PFSK-1 (cell line): ENCODE measurements at regions not wholly inside any gene's neighbourhood (a gene's known extent, or its start where the extent isn't known, plus 50 kb on each side); places are given as distances from the start of the nearest gene placed in this dataset.

ENCODE experiments used
- FOXP2 ChIP-seq: optimal IDR thresholded peaks from 2 replicates; pipeline ENCODE3; 2011; ENCODE audit warnings: borderline replicate concordance, control low read depth, inconsistent platforms; ENCODE audit not compliant: insufficient read depth; ENCODE audit errors: extremely low read length, extremely low read depth
- POLR2AphosphoS5 ChIP-seq: IDR thresholded peaks from 2 replicates; pipeline ENCODE4 v1.6.1; 2012; ENCODE audit warnings: low read depth, mild to moderate bottlenecking, control low read depth, low read length, moderate library complexity
- SIN3A ChIP-seq: IDR thresholded peaks from 2 replicates; pipeline ENCODE4 v1.6.1; 2012; ENCODE audit warnings: mild to moderate bottlenecking, low read length, moderate library complexity, borderline replicate concordance; ENCODE audit not compliant: insufficient read depth
- TAF1 ChIP-seq: IDR thresholded peaks from 2 replicates; pipeline ENCODE4 v1.6.1; 2012; ENCODE audit warnings: low read length, control low read depth, borderline replicate concordance; ENCODE audit not compliant: insufficient read depth
- TF ChIP-seq, protein P1 (sequence below), 2 experiments: IDR thresholded peaks; 2 replicates each; pipeline versions ENCODE4 v1.6.1 to v1.8.0; 2011 to 2012; ENCODE audit warnings: low read depth in 2 of 2, low read length in 2 of 2, control low read depth in 1 of 2, inconsistent platforms in 1 of 2, mild to moderate bottlenecking in 1 of 2, moderate library complexity in 1 of 2; ENCODE audit not compliant: insufficient read depth in 1 of 2

DNA sequence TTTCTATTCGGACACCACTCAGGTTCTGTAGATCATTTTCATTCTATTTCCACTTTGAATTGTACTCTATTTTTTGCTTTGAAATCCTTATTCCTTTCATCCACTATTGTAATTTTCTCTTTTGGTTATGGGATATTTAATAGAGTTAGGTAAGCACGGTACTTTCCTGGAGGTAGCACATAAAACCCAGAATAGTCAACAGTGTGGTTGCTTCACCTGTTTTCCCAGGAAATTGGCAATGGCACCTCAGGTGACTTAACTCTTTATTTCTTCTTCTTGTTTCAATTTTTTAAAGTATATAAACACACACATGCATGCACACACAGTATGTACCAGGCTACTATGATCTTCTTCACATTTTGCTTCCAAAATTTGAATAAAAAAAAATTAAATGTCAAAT, 682.0 kb upstream of the TMEFF2 start:
- TF ChIP-seq FOXP2, result no peak
- TF ChIP-seq SIN3A, result no peak
- TF ChIP-seq TAF1, result no peak
- no peak for TF ChIP-seq POLR2AphosphoS5
- TF ChIP-seq, protein P1, sequence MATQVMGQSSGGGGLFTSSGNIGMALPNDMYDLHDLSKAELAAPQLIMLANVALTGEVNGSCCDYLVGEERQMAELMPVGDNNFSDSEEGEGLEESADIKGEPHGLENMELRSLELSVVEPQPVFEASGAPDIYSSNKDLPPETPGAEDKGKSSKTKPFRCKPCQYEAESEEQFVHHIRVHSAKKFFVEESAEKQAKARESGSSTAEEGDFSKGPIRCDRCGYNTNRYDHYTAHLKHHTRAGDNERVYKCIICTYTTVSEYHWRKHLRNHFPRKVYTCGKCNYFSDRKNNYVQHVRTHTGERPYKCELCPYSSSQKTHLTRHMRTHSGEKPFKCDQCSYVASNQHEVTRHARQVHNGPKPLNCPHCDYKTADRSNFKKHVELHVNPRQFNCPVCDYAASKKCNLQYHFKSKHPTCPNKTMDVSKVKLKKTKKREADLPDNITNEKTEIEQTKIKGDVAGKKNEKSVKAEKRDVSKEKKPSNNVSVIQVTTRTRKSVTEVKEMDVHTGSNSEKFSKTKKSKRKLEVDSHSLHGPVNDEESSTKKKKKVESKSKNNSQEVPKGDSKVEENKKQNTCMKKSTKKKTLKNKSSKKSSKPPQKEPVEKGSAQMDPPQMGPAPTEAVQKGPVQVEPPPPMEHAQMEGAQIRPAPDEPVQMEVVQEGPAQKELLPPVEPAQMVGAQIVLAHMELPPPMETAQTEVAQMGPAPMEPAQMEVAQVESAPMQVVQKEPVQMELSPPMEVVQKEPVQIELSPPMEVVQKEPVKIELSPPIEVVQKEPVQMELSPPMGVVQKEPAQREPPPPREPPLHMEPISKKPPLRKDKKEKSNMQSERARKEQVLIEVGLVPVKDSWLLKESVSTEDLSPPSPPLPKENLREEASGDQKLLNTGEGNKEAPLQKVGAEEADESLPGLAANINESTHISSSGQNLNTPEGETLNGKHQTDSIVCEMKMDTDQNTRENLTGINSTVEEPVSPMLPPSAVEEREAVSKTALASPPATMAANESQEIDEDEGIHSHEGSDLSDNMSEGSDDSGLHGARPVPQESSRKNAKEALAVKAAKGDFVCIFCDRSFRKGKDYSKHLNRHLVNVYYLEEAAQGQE (IDR thresholded peaks at IDR 0.05; ENCODE audit: insufficient read depth in 1 of 2, low read depth in 2 of 2, low read length in 2 of 2), result no peak

DNA sequence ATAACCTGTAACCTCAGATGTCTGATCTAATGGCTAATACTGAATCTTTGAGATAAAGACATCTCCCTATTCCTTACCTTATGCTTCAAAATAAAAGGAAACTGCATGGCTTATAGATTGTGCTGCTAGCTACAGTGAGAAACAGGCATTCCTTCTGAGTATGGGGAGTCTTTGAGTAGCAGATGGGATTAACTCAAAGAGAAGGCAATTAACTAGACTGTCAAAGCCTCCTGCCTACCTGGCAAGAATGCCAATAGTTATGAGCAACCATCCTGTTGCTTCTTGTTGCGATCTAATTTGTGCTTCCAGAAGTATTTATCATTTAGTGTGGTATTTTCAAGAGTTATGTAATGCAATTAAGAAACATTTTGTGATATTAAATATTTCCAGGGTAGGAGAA, 660.0 kb upstream of the TMEFF2 start:
- TF ChIP-seq SIN3A (no peak), FOXP2 (no peak)

DNA sequence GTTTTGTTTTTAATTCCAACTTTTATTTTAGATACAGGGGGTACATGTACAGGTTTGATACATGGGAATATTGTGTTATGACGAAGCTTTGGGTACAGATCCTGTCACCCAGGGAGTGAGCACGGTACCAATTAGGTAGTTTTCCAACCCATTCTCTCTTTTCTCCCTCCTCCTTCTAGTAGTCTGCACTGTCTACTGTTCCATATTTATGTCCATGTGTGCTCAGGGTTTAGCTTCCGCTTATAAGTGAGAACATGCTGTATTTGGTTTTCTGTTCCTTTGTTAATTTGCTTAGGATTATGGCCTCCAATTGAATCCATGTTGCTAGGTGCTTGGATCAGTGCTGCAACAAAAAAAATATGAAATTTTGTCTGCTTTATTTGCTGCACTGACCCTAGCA, 659.3 kb upstream of the TMEFF2 start:
- TF ChIP-seq POLR2AphosphoS5 (no peak), TAF1 (no peak), SIN3A (no peak), FOXP2 (no peak)
- TF ChIP-seq, protein P1 (IDR thresholded peaks at IDR 0.05; ENCODE audit: insufficient read depth in 1 of 2, low read depth in 2 of 2, low read length in 2 of 2), result no peak

DNA sequence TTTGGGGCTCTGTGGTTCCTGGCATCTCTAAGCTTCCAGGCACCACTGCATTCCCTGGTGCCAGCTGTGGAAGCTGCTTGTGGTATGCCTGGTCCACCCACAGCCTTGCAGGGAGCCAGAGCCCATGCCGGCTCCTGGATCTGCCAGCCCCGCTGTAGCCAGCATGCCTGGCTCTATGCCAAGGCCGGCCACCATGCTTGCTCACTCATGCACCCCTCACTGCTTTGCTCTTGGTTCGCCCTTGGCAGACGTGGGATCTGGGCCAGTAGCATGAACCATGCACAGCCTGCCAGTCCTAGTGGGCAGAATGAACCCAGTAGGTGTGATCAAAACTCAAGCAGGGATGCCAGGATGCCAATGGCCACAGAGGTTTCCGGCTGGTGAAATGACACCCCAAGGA, 634.2 kb upstream of the TMEFF2 start:
- TF ChIP-seq FOXP2 (no peak), SIN3A (no peak), TAF1 (no peak), POLR2AphosphoS5 (no peak)
- TF ChIP-seq, protein P1 (IDR thresholded peaks at IDR 0.05; ENCODE audit: insufficient read depth in 1 of 2, low read depth in 2 of 2, low read length in 2 of 2), result no peak

DNA sequence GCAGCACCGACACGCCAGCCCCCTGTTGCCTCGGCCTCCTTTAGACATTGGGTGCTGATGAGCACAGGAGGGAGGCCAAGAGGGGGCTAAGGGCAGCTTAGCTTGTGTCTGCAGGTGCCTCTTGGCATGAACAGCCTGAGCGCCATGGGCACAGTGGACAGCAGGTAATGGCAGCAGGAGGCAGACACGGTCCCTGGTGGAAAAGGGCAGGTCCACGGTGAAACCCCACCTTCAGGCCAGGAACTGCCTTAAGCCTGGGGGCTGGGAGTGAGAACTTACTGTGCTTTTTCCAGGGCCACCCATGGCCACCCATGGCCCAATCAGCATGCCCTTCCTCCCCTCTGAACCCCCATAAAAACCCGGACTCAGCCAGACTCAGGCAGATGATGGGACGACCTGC, 633.4 kb upstream of the TMEFF2 start:
- TF ChIP-seq, protein P1 (IDR thresholded peaks at IDR 0.05; ENCODE audit: insufficient read depth in 1 of 2, low read depth in 2 of 2, low read length in 2 of 2), result no peak
- TF ChIP-seq POLR2AphosphoS5, result no peak
- no peak for TF ChIP-seq TAF1
- no peak for TF ChIP-seq SIN3A
- no peak for TF ChIP-seq FOXP2
